ENCODE measurements at regions not wholly inside any gene's neighbourhood (a gene's known extent, or its start where the extent isn't known, plus 50 kb on each side); places are given as distances from the start of the nearest gene placed in this dataset.

DNA sequence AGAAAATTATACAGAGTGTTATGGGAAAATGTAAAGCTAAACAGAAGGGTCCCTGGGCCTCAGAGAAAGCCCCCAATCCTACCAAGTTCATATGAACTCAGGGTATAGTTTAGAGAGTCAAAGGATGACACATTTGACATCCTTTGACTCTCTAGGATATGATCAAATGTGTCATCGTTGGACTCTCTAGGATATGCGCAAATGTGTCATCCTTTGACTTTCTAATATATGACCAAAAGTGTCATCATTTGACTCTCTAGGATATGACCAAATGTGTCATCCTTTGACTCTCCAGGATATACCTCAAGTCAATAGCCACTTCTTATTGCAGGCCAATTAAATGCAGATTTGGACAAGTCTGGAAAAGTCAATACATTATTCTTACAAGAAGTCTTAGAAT, 204.8 kb upstream of the IGF1 start:
- ChIA-PET POLR2A (no interaction called here), CTCF (interaction anchor here (0.5 kb wide), 1 partner anchor 589 kb away, joined by 3 read pairs; no protein-coding TSS in a partner anchor)
- TF ChIP-seq ZNF596 (tag by site-specific recombination; IDR thresholded peaks at IDR 0.05) = no peak
- no peak for TF ChIP-seq KLF16 (tag by site-specific recombination; IDR thresholded peaks at IDR 0.05)
- TF ChIP-seq ZNF585B (tag by site-specific recombination; IDR thresholded peaks at IDR 0.05) = no peak
- TF ChIP-seq ZNF10 (tag by site-specific recombination; IDR thresholded peaks at IDR 0.05) = no peak
- TF ChIP-seq SCRT1 (tag by site-specific recombination; IDR thresholded peaks at IDR 0.05; ENCODE audit: borderline replicate concordance) = no peak
- TF ChIP-seq, protein P1, sequence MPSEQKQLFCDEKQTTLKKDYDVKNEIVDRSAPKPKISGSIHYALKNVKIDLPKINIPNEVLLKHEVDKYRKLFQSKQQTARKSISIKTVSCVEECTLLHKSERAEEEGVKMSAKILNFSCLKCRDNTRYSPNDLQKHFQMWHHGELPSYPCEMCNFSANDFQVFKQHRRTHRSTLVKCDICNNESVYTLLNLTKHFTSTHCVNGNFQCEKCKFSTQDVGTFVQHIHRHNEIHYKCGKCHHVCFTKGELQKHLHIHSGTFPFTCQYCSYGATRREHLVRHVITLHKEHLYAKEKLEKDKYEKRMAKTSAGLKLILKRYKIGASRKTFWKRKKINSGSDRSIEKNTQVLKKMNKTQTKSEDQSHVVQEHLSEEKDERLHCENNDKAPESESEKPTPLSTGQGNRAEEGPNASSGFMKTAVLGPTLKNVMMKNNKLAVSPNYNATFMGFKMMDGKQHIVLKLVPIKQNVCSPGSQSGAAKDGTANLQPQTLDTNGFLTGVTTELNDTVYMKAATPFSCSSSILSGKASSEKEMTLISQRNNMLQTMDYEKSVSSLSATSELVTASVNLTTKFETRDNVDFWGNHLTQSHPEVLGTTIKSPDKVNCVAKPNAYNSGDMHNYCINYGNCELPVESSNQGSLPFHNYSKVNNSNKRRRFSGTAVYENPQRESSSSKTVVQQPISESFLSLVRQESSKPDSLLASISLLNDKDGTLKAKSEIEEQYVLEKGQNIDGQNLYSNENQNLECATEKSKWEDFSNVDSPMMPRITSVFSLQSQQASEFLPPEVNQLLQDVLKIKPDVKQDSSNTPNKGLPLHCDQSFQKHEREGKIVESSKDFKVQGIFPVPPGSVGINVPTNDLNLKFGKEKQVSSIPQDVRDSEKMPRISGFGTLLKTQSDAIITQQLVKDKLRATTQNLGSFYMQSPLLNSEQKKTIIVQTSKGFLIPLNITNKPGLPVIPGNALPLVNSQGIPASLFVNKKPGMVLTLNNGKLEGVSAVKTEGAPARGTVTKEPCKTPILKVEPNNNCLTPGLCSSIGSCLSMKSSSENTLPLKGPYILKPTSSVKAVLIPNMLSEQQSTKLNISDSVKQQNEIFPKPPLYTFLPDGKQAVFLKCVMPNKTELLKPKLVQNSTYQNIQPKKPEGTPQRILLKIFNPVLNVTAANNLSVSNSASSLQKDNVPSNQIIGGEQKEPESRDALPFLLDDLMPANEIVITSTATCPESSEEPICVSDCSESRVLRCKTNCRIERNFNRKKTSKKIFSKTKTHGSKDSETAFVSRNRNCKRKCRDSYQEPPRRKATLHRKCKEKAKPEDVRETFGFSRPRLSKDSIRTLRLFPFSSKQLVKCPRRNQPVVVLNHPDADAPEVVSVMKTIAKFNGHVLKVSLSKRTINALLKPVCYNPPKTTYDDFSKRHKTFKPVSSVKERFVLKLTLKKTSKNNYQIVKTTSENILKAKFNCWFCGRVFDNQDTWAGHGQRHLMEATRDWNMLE (tag by site-specific recombination; conservative IDR thresholded peaks at IDR 0.05; ENCODE audit: low read depth) = no peak
- TF ChIP-seq, protein P2, sequence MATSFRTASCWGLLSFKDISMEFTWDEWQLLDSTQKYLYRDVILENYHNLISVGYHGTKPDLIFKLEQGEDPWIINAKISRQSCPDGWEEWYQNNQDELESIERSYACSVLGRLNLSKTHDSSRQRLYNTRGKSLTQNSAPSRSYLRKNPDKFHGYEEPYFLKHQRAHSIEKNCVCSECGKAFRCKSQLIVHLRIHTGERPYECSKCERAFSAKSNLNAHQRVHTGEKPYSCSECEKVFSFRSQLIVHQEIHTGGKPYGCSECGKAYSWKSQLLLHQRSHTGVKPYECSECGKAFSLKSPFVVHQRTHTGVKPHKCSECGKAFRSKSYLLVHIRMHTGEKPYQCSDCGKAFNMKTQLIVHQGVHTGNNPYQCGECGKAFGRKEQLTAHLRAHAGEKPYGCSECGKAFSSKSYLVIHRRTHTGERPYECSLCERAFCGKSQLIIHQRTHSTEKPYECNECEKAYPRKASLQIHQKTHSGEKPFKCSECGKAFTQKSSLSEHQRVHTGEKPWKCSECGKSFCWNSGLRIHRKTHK (tag by site-specific recombination; IDR thresholded peaks at IDR 0.05) = no peak
- no peak for TF ChIP-seq GLI4 (tag by site-specific recombination; IDR thresholded peaks at IDR 0.05)
- no peak for TF ChIP-seq ZBTB48 (tag by site-specific recombination; IDR thresholded peaks at IDR 0.05)
- no peak for TF ChIP-seq ZNF16 (tag by site-specific recombination; IDR thresholded peaks at IDR 0.05; ENCODE audit: low read depth)
- no peak for TF ChIP-seq ZNF76 (tag by site-specific recombination; IDR thresholded peaks at IDR 0.05; ENCODE audit: borderline replicate concordance, low read depth)
- TF ChIP-seq, protein P3, sequence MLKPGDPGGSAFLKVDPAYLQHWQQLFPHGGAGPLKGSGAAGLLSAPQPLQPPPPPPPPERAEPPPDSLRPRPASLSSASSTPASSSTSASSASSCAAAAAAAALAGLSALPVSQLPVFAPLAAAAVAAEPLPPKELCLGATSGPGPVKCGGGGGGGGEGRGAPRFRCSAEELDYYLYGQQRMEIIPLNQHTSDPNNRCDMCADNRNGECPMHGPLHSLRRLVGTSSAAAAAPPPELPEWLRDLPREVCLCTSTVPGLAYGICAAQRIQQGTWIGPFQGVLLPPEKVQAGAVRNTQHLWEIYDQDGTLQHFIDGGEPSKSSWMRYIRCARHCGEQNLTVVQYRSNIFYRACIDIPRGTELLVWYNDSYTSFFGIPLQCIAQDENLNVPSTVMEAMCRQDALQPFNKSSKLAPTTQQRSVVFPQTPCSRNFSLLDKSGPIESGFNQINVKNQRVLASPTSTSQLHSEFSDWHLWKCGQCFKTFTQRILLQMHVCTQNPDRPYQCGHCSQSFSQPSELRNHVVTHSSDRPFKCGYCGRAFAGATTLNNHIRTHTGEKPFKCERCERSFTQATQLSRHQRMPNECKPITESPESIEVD (tag by site-specific recombination; IDR thresholded peaks at IDR 0.05) = no peak
- no peak for TF ChIP-seq TRIM28 (IDR thresholded peaks at IDR 0.05; ENCODE audit: borderline replicate concordance, low read length)
- H3K36me3 ChIP-seq (ENCODE audit: control insufficient read depth in 2 of 2, insufficient read depth in 1 of 2, low read length in 2 of 2) = no peaks in the 10 kb centered on the region
- no peak overlapping the region for H3K4me3 ChIP-seq (ENCODE audit: low read depth, low read length)
- H3K4me1 ChIP-seq (ENCODE audit: control insufficient read depth, insufficient read depth, low read length) = no peaks in the 10 kb centered on the region
- H3K9me3 ChIP-seq (ENCODE audit: control insufficient read depth, insufficient read depth, low read depth, low read length) = no peaks in the 10 kb centered on the region
- H3K27ac ChIP-seq (ENCODE audit: extremely low read depth, low read depth, low read length) = no peak overlapping the region

DNA sequence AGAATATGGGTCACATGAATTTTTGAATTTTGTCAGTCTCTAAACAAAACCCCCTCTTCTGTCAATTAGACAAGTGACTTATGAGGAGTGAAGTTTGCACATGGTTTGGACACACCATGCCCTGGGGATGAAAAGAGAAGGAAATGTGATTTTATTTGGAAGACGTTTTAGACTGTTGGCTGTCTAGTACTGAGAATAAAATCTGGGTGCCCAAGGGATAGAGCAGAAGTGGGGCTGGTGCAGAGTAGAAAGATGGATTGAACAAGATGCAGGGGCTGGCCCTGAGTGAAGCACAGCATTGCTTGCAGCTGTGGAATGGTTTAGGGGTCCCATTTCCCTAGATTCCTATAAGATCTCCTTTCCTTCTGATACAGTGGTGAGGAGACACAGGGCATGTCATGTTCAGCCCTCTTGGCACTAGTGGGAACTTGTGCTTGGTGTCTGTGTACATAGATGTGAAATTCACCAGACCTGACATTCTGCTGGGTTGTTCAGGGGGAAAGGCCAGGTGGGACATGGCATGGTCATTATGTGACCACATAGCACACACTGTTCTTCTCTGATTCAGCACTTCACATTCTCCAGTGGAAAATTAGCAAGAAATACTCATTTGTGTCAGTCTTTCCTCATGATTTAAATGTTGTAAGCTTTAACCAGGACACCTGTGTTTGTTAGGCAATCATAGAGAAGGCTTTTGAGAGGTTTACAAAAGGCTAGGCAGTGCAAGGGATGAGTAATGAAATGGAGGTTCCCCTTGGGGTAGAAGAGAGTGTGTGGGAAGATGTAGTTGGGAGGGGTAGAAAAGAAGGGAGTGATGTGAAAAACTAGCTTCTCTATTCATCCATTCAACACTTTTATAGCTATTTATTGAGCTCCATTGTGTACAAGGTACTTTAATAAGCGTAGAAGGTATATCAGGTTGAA, 202.3 kb upstream of the IGF1 start:
- no peak overlapping the region for H3K4me3 ChIP-seq (ENCODE audit: low read depth, low read length)
- ChIA-PET CTCF (no interaction called here), POLR2A (no interaction called here)
- no peaks in the 10 kb centered on the region for H3K9me3 ChIP-seq (ENCODE audit: control insufficient read depth, insufficient read depth, low read depth, low read length)
- H3K4me1 ChIP-seq (ENCODE audit: control insufficient read depth, insufficient read depth, low read length) = no peaks in the 10 kb centered on the region
- H3K36me3 ChIP-seq (ENCODE audit: control insufficient read depth in 2 of 2, insufficient read depth in 1 of 2, low read length in 2 of 2) = no peaks in the 10 kb centered on the region
- no peak overlapping the region for H3K27ac ChIP-seq (ENCODE audit: extremely low read depth, low read depth, low read length)
- TF ChIP-seq ZNF561 (tag by site-specific recombination; IDR thresholded peaks at IDR 0.05; ENCODE audit: borderline replicate concordance) (no peak), ZNF768 (tag by site-specific recombination; IDR thresholded peaks at IDR 0.05) (no peak), ZNF785 (tag by site-specific recombination; IDR thresholded peaks at IDR 0.05) (no peak), TCF7L2 (IDR thresholded peaks at IDR 0.05; ENCODE audit: borderline replicate concordance, low read depth, low read length) (no peak), ZNF707 (tag by site-specific recombination; IDR thresholded peaks at IDR 0.05) (no peak), BCL11A (tag by site-specific recombination; IDR thresholded peaks at IDR 0.05; ENCODE audit: low read depth) (no peak), KLF10 (tag by site-specific recombination; IDR thresholded peaks at IDR 0.05) (no peak), ZNF555 (tag by site-specific recombination; conservative IDR thresholded peaks at IDR 0.05) (no peak), ZNF48 (tag by site-specific recombination; IDR thresholded peaks at IDR 0.05) (no peak), ZNF202 (tag by site-specific recombination; IDR thresholded peaks at IDR 0.05; ENCODE audit: borderline replicate concordance) (no peak)
- TF ChIP-seq, protein P4, sequence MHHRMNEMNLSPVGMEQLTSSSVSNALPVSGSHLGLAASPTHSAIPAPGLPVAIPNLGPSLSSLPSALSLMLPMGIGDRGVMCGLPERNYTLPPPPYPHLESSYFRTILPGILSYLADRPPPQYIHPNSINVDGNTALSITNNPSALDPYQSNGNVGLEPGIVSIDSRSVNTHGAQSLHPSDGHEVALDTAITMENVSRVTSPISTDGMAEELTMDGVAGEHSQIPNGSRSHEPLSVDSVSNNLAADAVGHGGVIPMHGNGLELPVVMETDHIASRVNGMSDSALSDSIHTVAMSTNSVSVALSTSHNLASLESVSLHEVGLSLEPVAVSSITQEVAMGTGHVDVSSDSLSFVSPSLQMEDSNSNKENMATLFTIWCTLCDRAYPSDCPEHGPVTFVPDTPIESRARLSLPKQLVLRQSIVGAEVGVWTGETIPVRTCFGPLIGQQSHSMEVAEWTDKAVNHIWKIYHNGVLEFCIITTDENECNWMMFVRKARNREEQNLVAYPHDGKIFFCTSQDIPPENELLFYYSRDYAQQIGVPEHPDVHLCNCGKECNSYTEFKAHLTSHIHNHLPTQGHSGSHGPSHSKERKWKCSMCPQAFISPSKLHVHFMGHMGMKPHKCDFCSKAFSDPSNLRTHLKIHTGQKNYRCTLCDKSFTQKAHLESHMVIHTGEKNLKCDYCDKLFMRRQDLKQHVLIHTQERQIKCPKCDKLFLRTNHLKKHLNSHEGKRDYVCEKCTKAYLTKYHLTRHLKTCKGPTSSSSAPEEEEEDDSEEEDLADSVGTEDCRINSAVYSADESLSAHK (tag by site-specific recombination; IDR thresholded peaks at IDR 0.05) = no peak
